ENCODE measurements at regions not wholly inside any gene's neighbourhood (a gene's known extent, or its start where the extent isn't known, plus 50 kb on each side); places are given as distances from the start of the nearest gene placed in this dataset.

- Histone ChIP-seq H3T11ph (ENCODE audit: low read length) (no peak overlapping the region), H4K5ac (ENCODE audit: insufficient read length, low read depth, low read length) (no peak overlapping the region), H3K9ac (ENCODE audit: extremely low read depth, insufficient read length, low read length) (no peak overlapping the region), H3K14ac (ENCODE audit: insufficient read depth, low read length) (no peak overlapping the region), H2BK5ac (ENCODE audit: insufficient read length, low read length) (no peak overlapping the region), H4K91ac (ENCODE audit: insufficient read length, low read depth, low read length) (no peak overlapping the region), H3K79me1 (ENCODE audit: insufficient read depth, low read depth, low read length, poor library complexity, severe bottlenecking) (no peaks in the 10 kb centered on the region), H3K4me1 (ENCODE audit: insufficient read depth, low read length) (no peaks in the 10 kb centered on the region), H3K4me2 (ENCODE audit: insufficient read depth, insufficient read length, low read length) (no peak overlapping the region), H2AK5ac (ENCODE audit: insufficient read length, low read length) (no peak overlapping the region), H4K8ac (replicated peaks; ENCODE audit: insufficient read length, low read depth, low read length) (no peak overlapping the region), H3K9me3 (ENCODE audit: control insufficient read depth, low read depth, low read length) (no peaks in the 10 kb centered on the region), H3K79me2 (ENCODE audit: insufficient read depth, low read length) (no peaks in the 10 kb centered on the region), H3K4ac (ENCODE audit: low read depth, low read length) (no peak overlapping the region), H2BK20ac (ENCODE audit: low read depth, low read length, poor library complexity, severe bottlenecking) (no peak overlapping the region), H3K23me2 (ENCODE audit: insufficient read length, low read depth, low read length, poor library complexity, severe bottlenecking) (no peaks in the 10 kb centered on the region), H3K27me3 (ENCODE audit: insufficient read depth, low read length) (no peaks in the 10 kb centered on the region), H2AFZ (ENCODE audit: low read length) (no peak overlapping the region), H2BK120ac (ENCODE audit: low read depth, low read length, poor library complexity, severe bottlenecking) (no peak overlapping the region), H3K27ac (ENCODE audit: insufficient read length, low read depth, low read length) (no peak overlapping the region), H3K18ac (ENCODE audit: insufficient read length, low read depth, low read length) (no peak overlapping the region), H2BK12ac (ENCODE audit: insufficient read length, low read depth, low read length) (no peak overlapping the region), H3K23ac (ENCODE audit: insufficient read length, low read depth, low read length) (no peak overlapping the region), H2BK15ac (ENCODE audit: low read depth, low read length) (no peak overlapping the region), H3K56ac (ENCODE audit: insufficient read length, low read depth, low read length) (no peak overlapping the region), H4K20me1 (ENCODE audit: control insufficient read depth, insufficient read depth, insufficient read length) (no peaks in the 10 kb centered on the region)
- H3K27me3 Mint-ChIP-seq (ENCODE audit: low read depth): no peaks in the 10 kb centered on the region
- TF ChIP-seq CTCF (conservative IDR thresholded peaks at IDR 0.05): no peak
- H3K4me3 Mint-ChIP-seq: no peak overlapping the region
- no peaks in the 10 kb centered on the region for H3K4me1 Mint-ChIP-seq
- no peaks in the 10 kb centered on the region for H3K36me3 Mint-ChIP-seq (ENCODE audit: insufficient read depth in 1 of 3, low read depth in 3 of 3)
- H3K27ac Mint-ChIP-seq: no peak overlapping the region
- WGBS (ENCODE audit: extremely low coverage, insufficient read length, low lambda C conversion rate): no CpG with 5 or more reads among the region's 1 CpG
- peaks cover 0 to 2% of the 10 kb centered on the region in 2 experiments; a peak in 2 of 5 replicates for H3K9me3 Mint-ChIP-seq
- DNase-seq: no peak
Measured at GRCh38 chr15:37298271-37298670, 197.9 kb upstream of the MEIS2 start.
